OCI-LY3 (cell line): ENCODE measurements at regions not wholly inside any gene's neighbourhood (a gene's known extent, or its start where the extent isn't known, plus 50 kb on each side); places are given as distances from the start of the nearest gene placed in this dataset.

ENCODE experiments used
- CTCF ChIP-seq: fragments of 200-600, 300-600 bp; sonication (generic); IDR thresholded peaks from 2 replicates; pipeline ENCODE4 v1.5.1; 2014; ENCODE audit warnings: antibody characterized with exemption, low read length, low read depth
- EZH2phosphoT487 ChIP-seq: fragments of 200-600 bp; shearing (Covaris generic); IDR thresholded peaks from 2 replicates; pipeline ENCODE4 v1.6.1; 2018; ENCODE audit warnings: antibody characterized with exemption, mixed run types, low read depth

- TF ChIP-seq CTCF = no peak
- no peak for TF ChIP-seq EZH2phosphoT487
Measured at GRCh38 chr3:102668247-102668646, 233.4 kb downstream of the ZPLD1 start.
